GM19463 (cell line): ENCODE measurements at regions not wholly inside any gene's neighbourhood (a gene's known extent, or its start where the extent isn't known, plus 50 kb on each side); places are given as distances from the start of the nearest gene placed in this dataset.
A peak's percentile ranks its signal among the peaks of the same experiment; 100 is the strongest.

Experiments used
- ATAC-seq: cut with Tn5 transposase; IDR thresholded peaks from one replicate; pipeline ENCODE4 v1.9.1; 2021; ENCODE audit warnings: mild to moderate bottlenecking, moderate library complexity; ENCODE audit not compliant: unreplicated experiment

DNA sequence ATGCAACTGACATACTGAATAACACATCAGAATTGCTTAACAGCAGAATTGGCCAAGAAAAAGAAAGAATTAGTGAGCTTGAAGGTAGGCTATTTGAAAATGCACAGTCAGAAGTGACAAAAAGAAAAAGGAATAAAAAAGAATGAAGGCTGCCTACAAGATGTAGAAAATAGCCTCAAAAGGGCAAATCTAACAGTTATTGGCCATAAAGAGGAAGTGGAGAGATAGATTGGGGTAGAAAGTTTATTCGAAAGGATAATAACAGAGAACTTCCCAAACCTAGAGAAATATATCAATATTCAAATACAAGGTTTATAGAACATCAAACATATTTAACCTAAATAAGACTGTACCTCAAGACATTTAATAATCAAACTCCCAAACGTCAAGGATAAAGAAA lies 67.5 kb downstream of the ATP6V1G3 start:
- ATAC-seq, result no peak

DNA sequence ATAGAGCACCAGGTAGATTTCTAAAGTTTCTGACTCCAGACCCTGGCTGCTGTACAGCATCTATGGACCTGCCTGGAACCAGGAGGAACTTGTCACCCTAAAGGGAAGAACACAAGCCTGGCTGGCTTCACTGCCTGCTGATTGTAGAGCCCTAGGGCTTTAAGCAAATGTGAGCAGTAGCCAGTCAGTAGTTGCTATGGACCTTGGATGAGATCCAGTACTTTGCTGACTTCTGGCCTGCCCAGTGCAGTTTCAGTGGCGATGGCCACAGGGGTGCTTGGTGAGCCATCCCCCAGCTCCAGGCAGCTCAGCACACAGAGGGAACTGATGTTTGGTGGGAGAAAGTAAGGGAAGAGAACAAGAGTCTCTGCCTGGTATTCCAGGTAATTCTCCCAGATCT lies 68.4 kb downstream of the ATP6V1G3 start:
- ATAC-seq, result no peak

DNA sequence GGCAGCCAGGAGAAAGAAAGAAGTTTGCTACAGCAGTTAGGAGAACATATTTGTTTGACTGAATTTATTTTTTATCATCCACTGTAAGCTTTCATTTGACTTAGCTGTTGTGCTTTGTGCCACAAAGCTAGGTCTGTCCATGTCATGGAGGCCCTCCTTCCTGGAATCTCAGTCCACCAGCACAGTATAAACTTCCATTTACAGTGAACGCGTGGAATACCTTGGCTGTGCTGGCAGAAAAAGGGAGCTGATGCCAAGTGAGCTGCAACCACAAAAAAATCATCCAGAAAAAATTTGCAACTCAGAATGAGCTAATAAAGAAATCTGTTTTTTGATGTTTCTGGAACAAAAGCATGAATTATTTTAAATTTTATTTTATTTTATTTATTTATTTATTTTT lies 72.6 kb downstream of the ATP6V1G3 start:
- ATAC-seq, result no peak

DNA sequence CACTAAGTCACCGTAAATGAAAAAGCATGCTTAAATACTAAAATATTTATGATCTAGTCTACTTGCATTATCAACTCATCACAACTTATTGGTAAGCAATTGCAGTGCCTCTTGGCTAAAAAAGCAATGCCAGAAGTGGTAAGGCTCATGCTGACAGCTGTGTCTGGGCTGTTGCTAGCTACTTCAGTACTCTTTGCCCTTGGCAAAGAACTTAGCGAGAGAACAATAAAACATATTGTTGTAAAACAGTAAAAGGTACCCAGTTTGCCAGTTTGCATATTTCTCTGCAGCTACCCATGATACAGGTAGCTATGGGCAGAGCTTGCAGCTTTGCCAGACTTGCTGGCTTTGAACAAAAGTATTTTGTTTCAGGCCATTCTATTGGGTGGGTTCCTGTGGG lies 73.1 kb downstream of the ATP6V1G3 start:
- ATAC-seq, result no peak

DNA sequence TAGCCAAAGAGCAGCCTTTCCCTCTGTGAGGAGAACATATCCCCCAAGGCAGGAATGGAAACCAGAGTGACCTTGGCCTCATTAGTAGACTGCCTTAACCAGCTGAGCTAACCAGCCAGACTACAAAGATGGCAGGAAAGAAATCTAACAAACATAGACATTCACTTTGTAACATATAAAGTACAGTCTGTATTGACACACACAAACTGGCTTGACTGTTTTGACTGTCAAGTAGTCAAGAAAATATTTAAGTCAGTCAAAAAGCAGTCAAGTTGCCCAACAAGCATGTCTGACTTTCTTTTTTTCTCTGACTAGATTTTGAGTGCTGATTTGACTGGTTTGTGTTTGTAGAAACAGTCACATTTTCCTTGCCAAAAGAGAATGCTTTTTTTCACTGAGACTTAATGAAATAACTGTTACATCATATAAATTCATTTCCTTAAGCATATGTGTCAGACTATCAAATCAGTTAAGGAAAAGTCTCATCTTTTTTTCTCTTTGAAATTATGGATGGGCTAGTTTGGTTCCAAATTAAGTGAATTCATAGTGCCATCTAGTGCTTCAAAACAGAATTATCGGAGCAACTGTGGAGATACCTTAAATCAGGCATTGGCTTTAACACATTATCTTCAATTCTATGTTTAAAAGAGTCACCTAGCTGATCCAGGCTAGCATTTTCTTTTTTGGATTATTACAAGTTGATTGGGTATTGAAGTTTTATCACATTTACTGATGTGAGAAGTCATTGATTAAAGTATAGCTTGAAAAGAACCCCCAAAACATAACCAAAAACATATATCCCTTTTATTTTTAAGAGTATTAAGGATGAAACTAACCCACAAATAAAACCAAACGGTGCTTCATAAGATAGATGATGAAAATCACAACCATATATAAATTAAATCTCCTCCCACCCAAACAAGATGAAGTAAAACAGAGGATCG lies 75.0 kb downstream of the ATP6V1G3 start:
- peak; percentile 66 for ATAC-seq

DNA sequence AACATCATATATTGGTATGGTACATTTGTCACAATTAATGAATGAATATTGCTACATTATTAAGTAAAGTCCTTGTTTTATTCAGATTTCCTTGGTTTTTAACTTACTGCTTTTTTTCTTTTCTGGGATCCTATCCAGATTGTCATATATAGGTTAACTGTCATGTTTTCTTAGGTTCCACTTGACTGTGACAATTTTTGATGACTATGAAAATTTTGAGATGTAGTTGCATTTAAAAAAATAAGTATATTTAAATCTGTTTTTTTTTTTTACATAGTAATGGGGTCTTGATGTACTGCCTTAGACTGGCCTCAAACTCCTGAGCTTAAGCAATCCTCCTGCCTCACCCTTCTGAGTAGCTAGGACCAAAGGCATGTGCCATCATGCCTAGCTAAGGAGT lies 76.8 kb downstream of the ATP6V1G3 start:
- no peak for ATAC-seq

DNA sequence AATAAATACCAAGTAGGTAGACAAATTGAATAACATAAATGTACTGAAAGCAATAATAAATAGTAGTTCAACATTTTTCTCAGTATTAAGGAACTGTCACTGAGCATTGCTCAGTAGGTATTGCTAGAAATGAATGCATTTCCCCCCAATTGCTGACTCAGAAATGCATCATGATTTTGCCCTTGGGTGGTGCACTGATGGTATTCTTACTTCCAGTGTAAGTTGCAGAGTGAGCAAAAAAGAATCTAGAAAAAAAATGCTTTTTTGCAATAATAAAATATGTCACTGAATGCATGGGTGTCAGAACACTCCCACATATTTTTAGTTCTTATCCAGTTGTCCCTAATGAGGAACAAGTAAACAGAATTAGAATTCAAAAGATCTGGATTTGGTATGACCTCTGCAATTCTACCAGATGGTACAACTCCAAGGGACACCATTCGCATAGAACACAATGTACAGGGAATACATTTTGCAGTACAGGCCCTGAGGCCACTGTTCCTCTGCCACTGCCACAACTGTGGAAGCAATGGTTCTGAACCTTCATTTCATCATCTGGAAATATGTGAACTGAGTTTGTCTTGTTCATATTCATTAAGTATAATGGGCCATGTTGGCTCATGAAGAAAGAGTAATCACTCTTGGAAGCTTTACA lies 78.0 kb downstream of the ATP6V1G3 start:
- no peak for ATAC-seq

DNA sequence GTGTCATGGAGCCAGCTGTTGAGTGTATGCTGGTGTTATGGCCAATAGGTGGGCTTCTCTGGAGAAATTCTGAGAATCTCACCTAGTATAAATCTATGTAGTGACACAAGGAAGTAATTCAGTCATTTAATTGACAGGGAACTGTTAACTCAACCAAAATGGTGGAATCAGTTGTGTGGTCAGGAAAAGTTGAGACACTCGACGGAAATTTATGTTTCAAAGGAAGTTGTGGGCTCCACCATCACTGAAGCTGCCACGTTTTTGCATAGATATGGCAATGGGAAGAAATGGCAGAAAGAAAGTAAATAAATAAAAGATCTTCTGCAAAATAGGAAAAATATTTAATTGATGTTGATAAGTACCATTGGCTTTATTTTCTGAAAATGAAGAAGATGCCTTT lies 84.5 kb downstream of the ATP6V1G3 start:
- ATAC-seq, result no peak

DNA sequence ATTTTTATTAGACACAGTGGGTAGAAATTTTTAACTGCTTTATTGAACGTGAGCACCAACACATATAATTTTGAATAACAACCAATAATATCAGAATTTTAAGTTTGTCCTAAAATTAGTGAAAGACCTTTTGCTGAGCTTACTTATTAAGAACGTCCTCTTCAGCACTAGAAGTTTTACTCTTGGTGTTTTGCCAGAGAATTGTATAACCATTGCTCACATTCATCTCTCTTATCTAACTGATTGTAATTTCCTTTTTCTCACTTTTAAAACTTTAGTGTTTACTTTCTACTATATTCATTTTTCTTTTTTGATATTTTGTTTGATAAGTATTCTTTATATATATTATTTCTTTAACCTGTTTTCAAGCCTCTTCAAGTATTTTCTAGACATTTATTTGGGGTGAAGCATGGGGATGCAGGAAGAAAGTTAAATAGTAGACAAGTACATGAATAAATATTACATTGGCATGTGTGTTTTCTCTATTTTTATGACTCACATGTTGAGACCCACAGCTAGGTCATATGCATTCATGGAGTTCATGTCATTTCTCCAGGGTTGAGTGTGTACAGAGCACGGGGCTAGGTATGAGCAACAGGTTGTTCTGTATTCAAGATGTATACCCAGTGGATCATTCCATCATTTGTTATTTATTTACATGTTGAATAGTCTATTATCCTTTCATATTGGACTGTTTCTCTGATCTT lies 90.6 kb downstream of the ATP6V1G3 start:
- no peak for ATAC-seq

DNA sequence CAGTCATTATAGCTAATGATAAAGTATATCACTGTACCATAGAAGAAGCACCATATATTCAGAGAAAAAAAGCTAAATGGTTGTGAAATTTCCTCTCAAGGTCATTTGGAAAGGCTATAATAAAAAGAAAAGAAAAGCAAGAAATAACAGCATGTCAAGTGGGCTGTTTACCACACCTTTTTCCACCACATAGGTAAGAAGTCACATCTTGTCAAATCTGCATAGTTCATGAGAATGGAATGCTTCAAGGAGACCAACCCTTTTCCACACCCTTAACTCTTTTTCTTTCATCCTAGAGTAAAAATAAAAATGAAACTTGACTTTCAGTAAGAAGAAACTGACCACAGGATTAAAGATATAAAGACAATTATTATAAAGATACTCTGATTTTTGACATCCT lies 91.2 kb downstream of the ATP6V1G3 start:
- ATAC-seq, result no peak

DNA sequence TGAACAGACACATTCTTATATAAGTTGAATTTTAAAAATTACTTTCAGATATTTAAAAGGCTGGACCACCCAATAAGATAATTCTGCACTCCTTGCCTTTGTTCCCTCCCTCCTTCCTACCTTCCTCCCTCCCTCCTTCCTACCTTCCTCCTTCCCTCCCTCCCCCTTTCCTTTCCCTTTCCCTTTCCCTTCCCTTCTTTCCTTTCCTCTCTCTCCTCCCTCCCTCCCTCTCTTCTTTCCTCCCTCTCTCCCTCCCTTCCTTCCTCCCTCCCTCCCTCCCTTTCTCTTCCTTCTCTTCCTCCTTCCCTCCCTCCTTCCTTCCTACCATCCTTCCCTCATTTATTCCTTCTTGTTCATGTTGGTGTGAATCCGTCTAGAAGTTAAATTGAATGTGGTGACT lies 93.0 kb downstream of the ATP6V1G3 start:
- ATAC-seq, result no peak

DNA sequence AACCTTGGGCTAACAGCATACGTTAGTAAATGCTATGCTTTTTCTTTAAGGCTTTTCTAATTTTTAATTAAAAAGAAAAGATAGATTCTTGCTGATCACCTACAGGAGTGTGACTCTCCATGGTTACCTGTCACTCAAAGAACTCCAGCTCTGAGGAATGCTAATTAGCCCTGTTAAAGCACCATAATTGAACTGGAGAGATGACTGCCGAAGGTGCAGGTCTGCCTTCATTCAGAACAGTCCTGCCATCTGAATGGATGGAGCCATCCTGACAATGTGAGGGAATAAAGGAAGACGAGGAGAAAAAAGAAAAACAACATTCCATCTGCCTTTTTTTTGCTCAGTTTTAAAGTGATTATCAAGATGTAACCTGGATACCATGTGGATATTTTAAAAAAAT lies 94.6 kb downstream of the ATP6V1G3 start:
- ATAC-seq, result no peak

DNA sequence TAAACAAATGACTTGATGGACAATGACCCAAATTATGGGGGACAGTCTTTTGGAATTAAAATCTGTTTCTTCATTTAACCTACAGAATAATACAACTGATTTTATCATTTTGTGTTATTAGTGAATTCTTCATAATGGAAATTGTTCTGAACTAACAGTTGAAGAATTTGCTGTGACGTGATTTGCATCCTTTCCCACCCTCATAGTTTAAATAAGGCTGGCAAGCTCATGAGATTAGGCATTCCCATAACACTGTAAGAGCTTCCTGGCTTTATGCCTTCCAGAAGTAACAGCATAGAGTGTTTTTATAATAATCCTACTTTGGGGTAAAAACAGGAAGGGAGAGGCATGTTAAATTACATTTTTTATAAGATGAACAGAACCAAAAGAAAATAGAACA lies 95.7 kb downstream of the ATP6V1G3 start:
- ATAC-seq, result no peak

DNA sequence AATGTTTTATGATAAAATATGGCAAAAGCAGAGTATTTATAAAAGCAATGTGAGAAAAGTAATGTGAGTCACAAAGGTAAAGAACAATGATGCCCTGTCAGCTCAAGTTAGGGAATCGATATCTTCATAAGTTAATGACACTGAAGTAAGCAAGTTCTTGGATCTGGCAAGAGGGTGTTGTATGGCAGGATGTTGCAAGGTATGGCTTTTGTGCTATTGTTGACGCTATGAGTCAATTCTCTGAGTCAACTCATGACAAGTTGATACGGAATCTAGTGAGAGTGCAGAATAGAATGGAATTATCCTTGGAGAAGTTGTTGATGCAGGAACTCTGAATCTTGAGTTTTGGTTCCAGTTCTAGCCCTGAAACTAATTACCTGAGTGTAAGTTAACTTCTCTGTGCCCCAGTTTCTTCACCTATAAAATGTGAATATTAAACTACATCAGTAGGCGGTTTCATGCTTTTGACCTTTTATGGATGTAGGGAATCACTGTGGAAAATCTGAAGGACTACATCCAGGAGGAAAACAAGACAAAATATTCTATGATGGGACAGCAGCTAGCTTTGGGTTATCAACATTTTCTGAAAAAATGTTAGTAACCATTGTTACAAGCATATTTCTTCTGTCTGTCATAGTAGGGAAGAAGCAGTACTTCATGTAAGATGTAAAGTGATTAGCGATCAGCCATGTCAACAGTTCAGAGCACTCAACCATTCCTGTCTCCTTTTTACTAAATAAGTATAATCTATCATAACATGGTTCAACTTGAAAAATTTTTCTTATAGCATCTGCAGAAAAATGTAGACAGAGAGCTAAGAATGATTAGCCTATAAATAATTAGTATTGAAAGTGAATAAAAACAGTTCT lies 96.9 kb downstream of the ATP6V1G3 start:
- ATAC-seq, result no peak

DNA sequence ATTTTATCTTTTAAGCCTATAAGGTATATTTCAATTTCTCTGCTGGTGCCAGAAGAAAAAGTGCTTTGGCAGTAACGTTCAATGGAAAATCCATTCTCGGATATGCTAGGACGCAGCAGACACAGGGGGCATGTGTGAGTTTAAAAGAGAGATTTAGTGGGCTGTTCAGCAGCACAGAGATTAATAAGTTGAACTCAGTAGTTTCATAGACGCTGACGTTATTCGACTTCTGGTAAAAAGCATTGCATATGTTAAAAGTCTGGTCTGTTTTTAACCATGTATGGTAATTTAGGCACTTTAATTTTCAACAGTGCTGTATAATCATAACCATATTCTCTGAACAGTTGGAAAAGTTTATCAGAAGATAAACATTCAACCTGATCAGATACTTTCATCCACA lies 99.6 kb downstream of the ATP6V1G3 start:
- ATAC-seq, result no peak

DNA sequence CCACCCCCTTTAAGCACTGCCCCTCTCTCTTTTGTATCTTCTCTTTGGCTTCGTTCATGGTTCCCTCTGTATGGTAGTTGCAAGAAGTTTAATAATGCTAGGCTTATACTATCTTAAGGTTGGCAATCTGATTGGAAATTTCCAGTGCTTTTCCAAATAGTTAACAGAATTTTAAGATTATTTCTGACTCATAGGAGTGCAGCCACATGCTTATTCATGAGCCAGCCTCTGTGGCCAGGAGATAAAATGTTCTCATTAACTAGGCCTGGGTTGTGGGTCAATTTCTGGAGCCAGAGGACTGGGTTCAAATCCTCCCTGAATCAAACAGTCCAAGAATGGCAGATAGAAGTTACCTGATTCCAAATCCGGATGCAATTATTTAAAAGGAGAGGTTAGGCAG lies 103.1 kb downstream of the ATP6V1G3 start:
- ATAC-seq, result no peak

DNA sequence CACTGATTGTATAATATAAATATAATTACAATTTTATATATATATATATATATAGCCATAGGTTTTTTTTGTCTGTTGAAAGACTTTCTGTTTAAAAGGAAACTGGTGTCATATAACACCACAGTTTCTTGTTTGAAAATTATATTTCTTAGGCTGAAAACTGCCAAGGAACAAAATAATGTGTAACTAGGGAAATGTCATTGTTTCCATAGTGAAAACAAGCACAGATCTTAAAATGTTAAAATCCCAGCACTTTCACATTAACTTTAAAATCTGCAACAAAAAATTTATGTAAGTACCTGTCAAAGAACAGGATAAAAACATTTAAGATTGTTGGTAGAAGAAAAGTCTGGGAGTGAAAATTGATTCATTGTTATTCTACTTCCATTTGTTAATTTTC lies 104.2 kb downstream of the ATP6V1G3 start:
- no peak for ATAC-seq

DNA sequence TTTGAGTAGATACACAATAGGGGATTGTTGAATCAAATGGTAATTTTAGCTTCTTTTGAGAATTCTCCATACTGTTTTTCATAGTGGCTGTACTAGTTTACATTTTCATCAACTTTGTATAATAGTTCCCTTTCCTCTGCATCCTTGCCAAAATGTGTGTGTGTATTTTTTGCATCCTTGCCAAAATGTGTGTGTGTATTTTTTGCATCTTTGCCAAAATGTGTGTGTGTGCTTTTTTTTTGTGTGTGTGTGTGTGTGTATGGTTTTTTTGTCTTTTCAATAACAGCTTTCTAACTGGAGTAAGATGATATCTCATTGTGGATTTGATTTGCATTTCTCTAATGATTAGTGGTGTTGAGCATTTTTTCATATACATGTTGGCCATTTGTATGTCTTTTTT lies 105.4 kb downstream of the ATP6V1G3 start:
- no peak for ATAC-seq

DNA sequence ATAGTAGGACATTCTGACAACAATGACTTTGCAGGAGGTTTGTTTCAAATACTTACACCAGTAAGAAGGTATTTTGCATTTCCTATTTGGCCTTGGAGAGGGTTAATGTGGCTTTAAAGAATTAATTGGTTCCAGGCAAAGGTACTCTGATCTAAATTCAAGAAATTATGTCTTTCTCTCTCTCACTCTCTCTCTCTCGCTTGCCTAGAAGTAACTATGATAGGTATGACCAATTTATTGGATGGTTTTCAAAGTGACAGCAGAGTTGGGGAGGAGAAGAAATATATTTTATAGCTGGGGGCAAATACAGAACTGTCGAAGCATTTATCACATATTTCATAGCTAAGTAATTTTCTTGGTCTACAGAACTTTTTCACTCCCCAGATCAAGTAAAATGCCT lies 116.0 kb downstream of the ATP6V1G3 start:
- ATAC-seq, result no peak

DNA sequence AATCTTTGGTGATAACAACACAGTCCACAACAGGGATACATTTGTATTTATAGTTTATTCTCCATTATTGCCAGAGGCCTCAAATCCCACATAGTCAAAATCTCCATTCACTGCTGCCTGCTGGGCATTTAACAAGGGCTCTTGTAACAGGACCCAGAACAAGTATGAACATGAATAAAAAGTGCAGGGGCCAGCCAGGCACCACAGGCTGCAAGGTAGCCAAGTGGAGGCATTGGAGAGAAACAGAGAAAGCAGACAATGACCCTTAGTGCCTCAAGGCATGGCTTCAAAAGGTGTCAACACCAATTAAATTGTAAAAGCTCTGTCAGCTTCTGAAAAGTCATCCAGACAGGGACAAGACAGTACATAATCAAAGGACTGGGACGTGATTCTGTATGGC lies 116.8 kb downstream of the ATP6V1G3 start:
- ATAC-seq, result no peak

DNA sequence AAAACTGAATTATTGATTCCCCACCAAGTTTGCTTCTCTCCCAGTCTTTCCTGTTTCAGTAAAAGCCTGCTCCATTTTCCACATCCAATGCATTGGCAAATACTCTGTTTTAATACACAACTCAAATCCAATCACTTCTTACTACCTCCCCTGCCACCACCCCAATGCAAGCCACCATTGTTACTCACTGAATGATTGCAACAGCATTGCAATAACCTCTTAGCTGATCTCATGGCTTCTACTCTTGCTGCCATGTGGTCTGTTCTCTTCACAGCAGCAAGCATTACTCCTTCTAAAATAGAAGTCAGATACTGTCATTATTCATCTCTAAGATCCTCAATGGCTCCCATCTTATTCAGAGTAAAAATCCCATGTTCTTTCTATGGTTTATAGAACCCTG lies 123.4 kb downstream of the ATP6V1G3 start:
- ATAC-seq, result no peak
